GM23338 (cell line): ENCODE measurements at regions not wholly inside any gene's neighbourhood (a gene's known extent, or its start where the extent isn't known, plus 50 kb on each side); places are given as distances from the start of the nearest gene placed in this dataset.

ENCODE experiments used
- ATAC-seq: fragments of 200-7000 bp; cut with Tn5 transposase; 3 replicates; pipeline ENCODE4 v1.9.1; 2020
- DNase-seq: peaks from one replicate; pipeline ENCODE4 v3.0.0-alpha.2; 2015; ENCODE audit warnings: low spot score
- H2AFZ ChIP-seq: fragments of 200-600 bp; sonication (generic); 2 replicates; pipeline ENCODE4 v1.8.0; 2016; ENCODE audit warnings: antibody characterized with exemption, mild to moderate bottlenecking, moderate library complexity
- H3F3A ChIP-seq: fragments of 200-600 bp; sonication (generic); replicated peaks from 2 replicates; pipeline ENCODE4 v1.8.0; 2017; ENCODE audit warnings: antibody characterized with exemption, mixed run types, low read depth
- H3K27ac ChIP-seq: fragments of 200-600 bp; sonication (generic); 2 replicates; pipeline ENCODE4 v1.6.1; 2016; ENCODE audit warnings: low read depth
- H3K27me3 ChIP-seq: fragments of 200-600 bp; sonication (generic); 2 replicates; pipeline ENCODE4 v1.8.0; 2016; ENCODE audit warnings: mild to moderate bottlenecking, mixed run types, moderate library complexity; ENCODE audit not compliant: insufficient read depth
- H3K36me3 ChIP-seq: fragments of 200-600 bp; sonication (generic); 2 replicates; pipeline ENCODE4 v1.8.0; 2016; ENCODE audit warnings: mild to moderate bottlenecking; ENCODE audit not compliant: insufficient read depth
- H3K4me1 ChIP-seq: fragments of 200-600 bp; sonication (generic); 2 replicates; pipeline ENCODE4 v1.8.0; 2016; ENCODE audit warnings: mild to moderate bottlenecking, moderate library complexity; ENCODE audit not compliant: insufficient read depth
- H3K4me2 ChIP-seq: fragments of 200-600 bp; sonication (generic); 2 replicates; pipeline ENCODE4 v1.7.1; 2017; ENCODE audit warnings: mixed run types
- H3K4me3 ChIP-seq: fragments of 200-600 bp; sonication (generic); 2 replicates; pipeline ENCODE4 v1.6.1; 2016; ENCODE audit warnings: mixed run types
- H3K79me2 ChIP-seq: fragments of 200-600 bp; sonication (generic); replicated peaks from 2 replicates; pipeline ENCODE4 v1.8.0; 2017; ENCODE audit warnings: mild to moderate bottlenecking; ENCODE audit not compliant: insufficient read depth
- H3K9me2 ChIP-seq: fragments of 200-600 bp; sonication (generic); 2 replicates; pipeline ENCODE4 v1.8.0; 2017; ENCODE audit not compliant: insufficient read depth
- H4K20me1 ChIP-seq: fragments of 200-600 bp; sonication (generic); replicated peaks from 2 replicates; pipeline ENCODE4 v1.8.0; 2017; ENCODE audit warnings: mild to moderate bottlenecking; ENCODE audit not compliant: insufficient read depth
- H3K27ac Mint-ChIP-seq: 2 replicates; pipeline ENCODE4 v1.8.0; 2020; ENCODE audit warnings: inconsistent platforms, mild to moderate bottlenecking, moderate library complexity, mixed read lengths
- H3K27me3 Mint-ChIP-seq: 3 replicates; pipeline ENCODE4 v1.8.0; 2022; ENCODE audit warnings: low read depth, mild to moderate bottlenecking, moderate library complexity, mixed read lengths, inconsistent platforms; ENCODE audit not compliant: insufficient read depth, poor library complexity
- H3K36me3 Mint-ChIP-seq: 3 replicates; pipeline ENCODE4 v1.8.0; 2021; ENCODE audit warnings: low read depth, mild to moderate bottlenecking, inconsistent platforms, moderate library complexity, mixed read lengths
- H3K4me1 Mint-ChIP-seq: 3 replicates; pipeline ENCODE4 v1.8.0; 2020; ENCODE audit warnings: mild to moderate bottlenecking, inconsistent platforms, mixed read lengths
- H3K4me3 Mint-ChIP-seq: 3 replicates; pipeline ENCODE4 v1.8.0; 2021; ENCODE audit warnings: moderate library complexity, mild to moderate bottlenecking, inconsistent platforms, mixed read lengths
- H3K9me3 Mint-ChIP-seq: 3 replicates; pipeline ENCODE4 v1.8.0; 2020; ENCODE audit warnings: moderate library complexity, mild to moderate bottlenecking, inconsistent platforms, mixed read lengths
- CREB1 ChIP-seq: fragments of 250-450 bp; sonication (Bioruptor Pico); IDR thresholded peaks from 2 replicates; pipeline ENCODE4 v1.5.0; 2020; ENCODE audit warnings: low read depth, mild to moderate bottlenecking, moderate library complexity
- CTCF ChIP-seq, 2 experiments: fragments of 200-600 bp in 1 of 2; sonication (generic) in 1 of 2; conservative IDR thresholded peaks; 2 replicates each; pipeline versions ENCODE4 v1.5.1 to v1.6.1; 2016 to 2017; ENCODE audit warnings: antibody characterized with exemption in 2 of 2, low read depth in 2 of 2, mild to moderate bottlenecking in 2 of 2, moderate library complexity in 1 of 2
- ETS1 ChIP-seq: IDR thresholded peaks from 2 replicates; pipeline ENCODE4 v1.6.1; 2016; ENCODE audit warnings: antibody characterized with exemption
- EZH2 ChIP-seq: fragments of 200-600 bp; sonication (generic); IDR thresholded peaks from one replicate; pipeline ENCODE4 v1.8.0; 2017; ENCODE audit warnings: antibody characterized with exemption, mild to moderate bottlenecking, low read depth; ENCODE audit not compliant: unreplicated experiment
- EZH2phosphoT487 ChIP-seq: fragments of 200-600 bp; sonication (generic); IDR thresholded peaks from one replicate; pipeline ENCODE4 v1.8.1; 2018; ENCODE audit warnings: antibody characterized with exemption; ENCODE audit not compliant: unreplicated experiment
- JUNB ChIP-seq: IDR thresholded peaks from one replicate; pipeline ENCODE4 v1.6.1; 2016; ENCODE audit warnings: antibody characterized with exemption; ENCODE audit not compliant: unreplicated experiment
- NANOG ChIP-seq: IDR thresholded peaks from 2 replicates; pipeline ENCODE4 v1.6.1; 2016; ENCODE audit warnings: antibody characterized with exemption, borderline replicate concordance
- STAT1 ChIP-seq: IDR thresholded peaks from one replicate; pipeline ENCODE4 v1.6.1; 2016; ENCODE audit warnings: antibody characterized with exemption; ENCODE audit not compliant: unreplicated experiment
- ZNF114 ChIP-seq: fragments of 250-450 bp; sonication (Bioruptor Pico); IDR thresholded peaks from 2 replicates; pipeline ENCODE4 v1.5.0; 2020; ENCODE audit warnings: mild to moderate bottlenecking, moderate library complexity
- TF ChIP-seq, protein P1 (sequence below): fragments of 250-450 bp; sonication (Bioruptor Pico); IDR thresholded peaks from 2 replicates; pipeline ENCODE4 v1.5.0; 2020; ENCODE audit warnings: mild to moderate bottlenecking, moderate library complexity

GRCh38 chr15:38750786-38751185 lies 186.2 kb upstream of the RASGRP1 start:
- H3K36me3 Mint-ChIP-seq, result no peaks in the 10 kb centered on the region
- H3K27me3 Mint-ChIP-seq, result no peaks in the 10 kb centered on the region
- no peaks in the 10 kb centered on the region for H3K4me1 Mint-ChIP-seq
- H3K9me3 Mint-ChIP-seq, result no peaks in the 10 kb centered on the region
- Histone ChIP-seq H3K4me1 (no peaks in the 10 kb centered on the region), H2AFZ (no peak overlapping the region), H3K27me3 (no peaks in the 10 kb centered on the region), H3K36me3 (no peaks in the 10 kb centered on the region), H4K20me1 (no peaks in the 10 kb centered on the region), H3K4me2 (no peak overlapping the region), H3K79me2 (no peaks in the 10 kb centered on the region), H3K4me3 (no peak overlapping the region), H3K27ac (no peak overlapping the region), H3K9me2 (peaks cover 20% of the 10 kb centered on the region), H3F3A (no peaks in the 10 kb centered on the region)
- DNase-seq, result no peak
- ATAC-seq, result no peak
- TF ChIP-seq STAT1, result no peak
- TF ChIP-seq ETS1, result no peak
- TF ChIP-seq JUNB, result no peak
- no peak overlapping the region for H3K4me3 Mint-ChIP-seq
- no peak overlapping the region for H3K27ac Mint-ChIP-seq

GRCh38 chr15:38755718-38756117 lies 191.1 kb upstream of the RASGRP1 start:
- H3K9me2 ChIP-seq, result peaks cover 7% of the 10 kb centered on the region; the same call in 1 of the 2 replicates
- H3K79me2 ChIP-seq, result no peaks in the 10 kb centered on the region
- Mint-ChIP-seq H3K9me3 (no peaks in the 10 kb centered on the region), H3K27ac (no peak overlapping the region), H3K4me3 (no peak overlapping the region), H3K27me3 (no peaks in the 10 kb centered on the region), H3K4me1 (peaks cover 9% of the 10 kb centered on the region), H3K36me3 (no peaks in the 10 kb centered on the region)
- H2AFZ ChIP-seq, result peak overlapping the region; percentile 43; the same call in 1 of the 2 replicates
- no peaks in the 10 kb centered on the region; the same call in 1 of the 2 replicates for H3K36me3 ChIP-seq
- no peak overlapping the region for H3K4me3 ChIP-seq
- no peak overlapping the region for H3K4me2 ChIP-seq
- no peak for ATAC-seq
- H3F3A ChIP-seq, result no peaks in the 10 kb centered on the region
- no peak for DNase-seq
- H3K4me1 ChIP-seq, result no peaks in the 10 kb centered on the region
- no peak overlapping the region for H3K27ac ChIP-seq
- no peaks in the 10 kb centered on the region for H4K20me1 ChIP-seq
- no peaks in the 10 kb centered on the region for H3K27me3 ChIP-seq
- TF ChIP-seq NANOG, result no peak
- TF ChIP-seq ZNF114 (CRISPR knock-in tag), result no peak
- no peak for TF ChIP-seq ETS1
- TF ChIP-seq, protein P1, sequence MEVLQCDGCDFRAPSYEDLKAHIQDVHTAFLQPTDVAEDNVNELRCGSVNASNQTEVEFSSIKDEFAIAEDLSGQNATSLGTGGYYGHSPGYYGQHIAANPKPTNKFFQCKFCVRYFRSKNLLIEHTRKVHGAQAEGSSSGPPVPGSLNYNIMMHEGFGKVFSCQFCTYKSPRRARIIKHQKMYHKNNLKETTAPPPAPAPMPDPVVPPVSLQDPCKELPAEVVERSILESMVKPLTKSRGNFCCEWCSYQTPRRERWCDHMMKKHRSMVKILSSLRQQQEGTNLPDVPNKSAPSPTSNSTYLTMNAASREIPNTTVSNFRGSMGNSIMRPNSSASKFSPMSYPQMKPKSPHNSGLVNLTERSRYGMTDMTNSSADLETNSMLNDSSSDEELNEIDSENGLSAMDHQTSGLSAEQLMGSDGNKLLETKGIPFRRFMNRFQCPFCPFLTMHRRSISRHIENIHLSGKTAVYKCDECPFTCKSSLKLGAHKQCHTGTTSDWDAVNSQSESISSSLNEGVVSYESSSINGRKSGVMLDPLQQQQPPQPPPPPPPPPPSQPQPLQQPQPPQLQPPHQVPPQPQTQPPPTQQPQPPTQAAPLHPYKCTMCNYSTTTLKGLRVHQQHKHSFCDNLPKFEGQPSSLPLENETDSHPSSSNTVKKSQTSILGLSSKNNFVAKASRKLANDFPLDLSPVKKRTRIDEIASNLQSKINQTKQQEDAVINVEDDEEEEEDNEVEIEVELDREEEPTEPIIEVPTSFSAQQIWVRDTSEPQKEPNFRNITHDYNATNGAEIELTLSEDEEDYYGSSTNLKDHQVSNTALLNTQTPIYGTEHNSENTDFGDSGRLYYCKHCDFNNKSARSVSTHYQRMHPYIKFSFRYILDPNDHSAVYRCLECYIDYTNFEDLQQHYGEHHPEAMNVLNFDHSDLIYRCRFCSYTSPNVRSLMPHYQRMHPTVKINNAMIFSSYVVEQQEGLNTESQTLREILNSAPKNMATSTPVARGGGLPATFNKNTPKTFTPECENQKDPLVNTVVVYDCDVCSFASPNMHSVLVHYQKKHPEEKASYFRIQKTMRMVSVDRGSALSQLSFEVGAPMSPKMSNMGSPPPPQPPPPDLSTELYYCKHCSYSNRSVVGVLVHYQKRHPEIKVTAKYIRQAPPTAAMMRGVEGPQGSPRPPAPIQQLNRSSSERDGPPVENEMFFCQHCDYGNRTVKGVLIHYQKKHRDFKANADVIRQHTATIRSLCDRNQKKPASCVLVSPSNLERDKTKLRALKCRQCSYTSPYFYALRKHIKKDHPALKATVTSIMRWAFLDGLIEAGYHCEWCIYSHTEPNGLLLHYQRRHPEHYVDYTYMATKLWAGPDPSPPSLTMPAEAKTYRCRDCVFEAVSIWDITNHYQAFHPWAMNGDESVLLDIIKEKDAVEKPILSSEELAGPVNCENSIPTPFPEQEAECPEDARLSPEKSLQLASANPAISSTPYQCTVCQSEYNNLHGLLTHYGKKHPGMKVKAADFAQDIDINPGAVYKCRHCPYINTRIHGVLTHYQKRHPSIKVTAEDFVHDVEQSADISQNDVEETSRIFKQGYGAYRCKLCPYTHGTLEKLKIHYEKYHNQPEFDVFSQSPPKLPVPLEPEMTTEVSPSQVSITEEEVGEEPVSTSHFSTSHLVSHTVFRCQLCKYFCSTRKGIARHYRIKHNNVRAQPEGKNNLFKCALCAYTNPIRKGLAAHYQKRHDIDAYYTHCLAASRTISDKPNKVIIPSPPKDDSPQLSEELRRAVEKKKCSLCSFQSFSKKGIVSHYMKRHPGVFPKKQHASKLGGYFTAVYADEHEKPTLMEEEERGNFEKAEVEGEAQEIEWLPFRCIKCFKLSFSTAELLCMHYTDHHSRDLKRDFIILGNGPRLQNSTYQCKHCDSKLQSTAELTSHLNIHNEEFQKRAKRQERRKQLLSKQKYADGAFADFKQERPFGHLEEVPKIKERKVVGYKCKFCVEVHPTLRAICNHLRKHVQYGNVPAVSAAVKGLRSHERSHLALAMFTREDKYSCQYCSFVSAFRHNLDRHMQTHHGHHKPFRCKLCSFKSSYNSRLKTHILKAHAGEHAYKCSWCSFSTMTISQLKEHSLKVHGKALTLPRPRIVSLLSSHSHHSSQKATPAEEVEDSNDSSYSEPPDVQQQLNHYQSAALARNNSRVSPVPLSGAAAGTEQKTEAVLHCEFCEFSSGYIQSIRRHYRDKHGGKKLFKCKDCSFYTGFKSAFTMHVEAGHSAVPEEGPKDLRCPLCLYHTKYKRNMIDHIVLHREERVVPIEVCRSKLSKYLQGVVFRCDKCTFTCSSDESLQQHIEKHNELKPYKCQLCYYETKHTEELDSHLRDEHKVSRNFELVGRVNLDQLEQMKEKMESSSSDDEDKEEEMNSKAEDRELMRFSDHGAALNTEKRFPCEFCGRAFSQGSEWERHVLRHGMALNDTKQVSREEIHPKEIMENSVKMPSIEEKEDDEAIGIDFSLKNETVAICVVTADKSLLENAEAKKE (CRISPR knock-in tag), result no peak
- no peak for TF ChIP-seq STAT1
- TF ChIP-seq CTCF (conservative IDR thresholded peaks at IDR 0.05; ENCODE audit: low read depth in 2 of 2), result no peak
- no peak for TF ChIP-seq EZH2
- no peak for TF ChIP-seq JUNB
- no peak for TF ChIP-seq EZH2phosphoT487
- TF ChIP-seq CREB1 (CRISPR knock-in tag), result no peak
